Globus pallidus (tissue), 1 donor: ENCODE measurements at regions not wholly inside any gene's neighbourhood (a gene's known extent, or its start where the extent isn't known, plus 50 kb on each side); places are given as distances from the start of the nearest gene placed in this dataset.
"Not testable (repeated sequence)": the region's sequence is repeated elsewhere in the genome, so short reads cannot be mapped to it uniquely, and the experiment has no call there.

Experiments
- DNase-seq: peaks from one replicate; pipeline ENCODE4 v3.0.0-alpha.2; 2015; ENCODE audit warnings: low spot score

DNA sequence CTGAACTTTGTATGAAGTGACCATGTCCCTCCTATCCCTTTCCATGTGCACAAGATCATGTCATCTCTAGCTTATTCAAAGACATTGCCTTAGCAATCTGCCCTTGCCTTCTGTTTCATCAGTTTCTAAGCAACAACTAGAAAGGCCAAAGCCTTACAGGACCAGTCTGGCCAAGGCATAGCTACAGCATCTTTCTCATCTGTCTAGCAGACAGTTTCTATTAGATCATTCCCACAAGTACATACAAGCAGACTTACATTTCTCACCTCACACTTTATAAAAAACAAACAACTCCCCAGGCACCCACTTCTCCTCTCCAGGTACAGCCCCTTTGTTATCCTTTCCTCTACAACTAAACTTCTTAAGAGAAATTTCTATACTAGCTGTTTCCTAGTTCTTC, 188.7 kb upstream of the AADAT start:
- no peak for DNase-seq

- DNase-seq: no peak
Observed at GRCh38 chr4:170274616-170275015, 184.9 kb upstream of the AADAT start.

- DNase-seq: no peak
Observed at GRCh38 chr4:170272959-170273358, 183.2 kb upstream of the AADAT start.

GRCh38 chr4:170271723-170272122, 182.0 kb upstream of the AADAT start:
- no peak for DNase-seq

GRCh38 chr4:170270628-170271027, 180.9 kb upstream of the AADAT start:
- no peak for DNase-seq

DNA sequence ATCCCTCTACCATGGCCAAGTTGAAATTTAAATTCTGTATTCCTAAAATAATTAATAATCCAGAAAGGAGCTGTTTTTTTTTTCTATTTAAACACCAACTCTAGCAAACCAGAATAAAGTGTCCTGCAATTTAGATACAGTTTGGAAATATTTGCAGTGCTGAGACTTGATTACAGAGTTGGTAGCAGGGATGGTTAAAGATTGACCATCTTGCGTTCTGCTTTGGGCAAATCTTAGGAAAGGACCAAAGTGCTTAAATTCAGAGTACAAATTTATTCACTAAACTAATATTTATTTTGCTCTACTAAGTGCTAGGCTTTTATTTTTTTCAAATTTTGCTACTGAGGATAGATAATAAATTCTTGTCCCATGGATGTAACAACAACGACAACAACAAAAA, 180.2 kb upstream of the AADAT start:
- no peak for DNase-seq

GRCh38 chr4:170259631-170260153, 169.9 kb upstream of the AADAT start:
- peak; percentile 72 for DNase-seq

GRCh38 chr4:170256807-170257206, 167.1 kb upstream of the AADAT start:
- no peak for DNase-seq

GRCh38 chr4:170248576-170248975, 158.8 kb upstream of the AADAT start:
- no peak for DNase-seq

DNA sequence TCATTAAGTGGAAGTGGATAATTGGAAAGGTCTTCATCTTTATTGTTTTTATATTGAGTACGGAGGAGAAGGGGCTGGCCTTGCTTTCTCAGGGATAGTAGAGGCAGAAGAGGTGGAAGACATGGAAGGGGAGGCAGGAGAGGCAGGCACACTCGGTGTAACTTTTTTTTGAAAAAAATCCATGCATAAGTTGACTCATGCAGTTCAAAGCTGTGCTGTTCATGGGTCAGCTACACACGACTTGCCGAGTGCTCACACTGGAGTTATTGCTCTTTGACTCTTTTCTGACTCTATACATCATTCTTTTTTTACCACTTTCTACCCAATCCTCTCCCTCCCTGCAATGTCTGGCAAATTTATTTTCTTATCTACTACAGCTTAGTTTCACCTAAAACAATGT, 158.3 kb upstream of the AADAT start:
- DNase-seq: no peak

DNA sequence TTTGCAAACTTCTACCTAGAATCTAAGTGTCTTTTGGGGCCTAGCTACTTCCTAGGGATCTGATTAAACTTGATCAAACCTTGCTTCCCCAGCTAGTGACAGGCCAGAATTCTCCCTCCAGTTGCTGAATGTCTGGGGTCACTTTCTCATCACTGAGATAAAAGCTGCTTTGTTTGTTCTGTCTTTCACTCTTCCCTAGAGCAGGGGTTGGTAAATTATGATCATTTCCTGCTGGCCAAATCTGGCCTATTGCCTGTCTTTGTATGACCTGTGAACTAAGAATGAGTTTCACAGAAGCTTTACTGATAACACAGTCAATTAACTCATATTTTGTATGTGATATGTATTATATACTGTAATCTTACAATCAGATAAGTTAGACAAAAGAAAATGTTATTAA, 157.8 kb upstream of the AADAT start:
- DNase-seq: no peak

- DNase-seq: no peak
Observed at GRCh38 chr4:170243662-170244288, 154.0 kb upstream of the AADAT start.

DNA sequence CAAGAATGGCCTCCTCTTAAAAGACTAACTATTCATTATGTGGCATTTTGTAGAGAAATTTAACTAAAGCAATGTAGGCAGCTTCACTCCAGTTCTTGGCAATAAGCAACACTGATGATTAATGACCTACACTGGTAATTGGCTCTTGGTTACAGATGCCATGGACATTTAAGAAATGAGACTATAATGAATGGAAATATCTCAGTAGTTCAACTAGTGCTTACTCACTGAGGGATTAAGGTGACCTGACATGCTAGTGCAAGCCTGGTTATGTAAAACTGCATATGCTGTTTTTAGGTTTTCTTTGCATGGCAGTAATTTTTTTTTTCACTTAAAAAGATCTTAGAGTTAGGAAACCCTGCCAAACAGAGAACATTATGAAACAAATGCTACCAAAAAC, 152.7 kb upstream of the AADAT start:
- DNase-seq: no peak

GRCh38 chr4:170234800-170235199, 145.0 kb upstream of the AADAT start:
- no peak for DNase-seq

- no peak for DNase-seq
Observed at GRCh38 chr4:170231377-170231776, 141.6 kb upstream of the AADAT start.

DNA sequence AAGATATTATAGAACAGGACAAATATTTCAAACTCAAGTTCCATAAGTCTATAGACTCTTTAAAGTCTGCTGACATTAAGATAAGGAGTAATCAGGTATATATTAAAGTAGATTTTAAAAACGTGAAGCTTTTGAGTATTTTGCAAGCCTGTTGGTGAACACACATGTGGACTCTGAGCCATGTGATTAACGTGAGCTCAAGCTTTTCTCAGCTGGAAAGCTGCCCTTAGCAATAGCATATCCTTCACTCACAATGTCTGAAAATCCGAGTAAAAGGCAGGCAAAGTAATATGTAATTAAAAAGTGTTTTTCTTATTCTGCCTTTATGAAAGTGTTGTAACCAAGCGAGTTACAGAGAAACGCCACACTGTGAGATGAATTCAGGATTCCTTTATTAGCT, 140.5 kb upstream of the AADAT start:
- DNase-seq: no peak

DNA sequence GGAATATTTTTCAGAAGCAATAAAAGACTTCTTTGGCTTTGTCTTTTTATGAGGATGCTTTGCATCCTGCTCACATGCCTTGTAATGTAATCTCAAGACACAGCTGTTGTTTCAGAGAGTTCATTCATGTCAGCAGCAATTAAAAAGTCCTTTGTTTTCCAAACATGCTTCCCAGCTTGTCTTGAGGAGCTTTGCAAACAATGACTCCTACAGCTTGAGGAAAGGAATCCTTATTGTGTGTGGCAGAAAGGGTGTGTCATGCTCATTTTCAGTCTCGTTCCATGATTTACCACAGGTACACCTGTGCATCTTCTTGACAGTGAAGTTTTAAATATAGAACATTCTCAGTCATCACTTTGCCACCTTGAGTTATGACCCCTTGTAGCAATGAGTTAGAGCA, 139.2 kb upstream of the AADAT start:
- no peak for DNase-seq

GRCh38 chr4:170227928-170228327, 138.2 kb upstream of the AADAT start:
- DNase-seq: no peak

DNA sequence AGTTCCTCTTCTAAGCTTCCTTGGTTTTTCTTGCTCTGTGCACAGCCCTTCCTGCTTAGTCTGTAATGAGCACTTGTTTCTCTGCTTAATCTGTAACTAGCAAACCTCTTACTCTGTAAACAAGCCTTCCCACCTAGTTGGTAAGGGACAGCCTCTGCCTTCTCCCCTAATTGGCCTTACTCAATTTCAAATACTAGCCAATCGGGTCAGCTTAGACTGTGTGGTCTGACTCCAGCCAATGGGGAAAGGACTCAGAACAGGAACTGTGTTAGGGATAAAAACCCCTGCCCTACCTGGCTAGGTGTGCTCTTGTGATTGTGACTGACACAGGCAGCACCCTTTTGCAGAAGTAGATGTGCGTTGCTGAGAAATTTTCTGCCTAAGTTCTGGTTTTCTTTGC, 136.5 kb upstream of the AADAT start:
- DNase-seq: no peak

GRCh38 chr4:170214731-170215130, 125.0 kb upstream of the AADAT start:
- no peak for DNase-seq

- no peak for DNase-seq
Observed at GRCh38 chr4:170214101-170214500, 124.3 kb upstream of the AADAT start.

DNA sequence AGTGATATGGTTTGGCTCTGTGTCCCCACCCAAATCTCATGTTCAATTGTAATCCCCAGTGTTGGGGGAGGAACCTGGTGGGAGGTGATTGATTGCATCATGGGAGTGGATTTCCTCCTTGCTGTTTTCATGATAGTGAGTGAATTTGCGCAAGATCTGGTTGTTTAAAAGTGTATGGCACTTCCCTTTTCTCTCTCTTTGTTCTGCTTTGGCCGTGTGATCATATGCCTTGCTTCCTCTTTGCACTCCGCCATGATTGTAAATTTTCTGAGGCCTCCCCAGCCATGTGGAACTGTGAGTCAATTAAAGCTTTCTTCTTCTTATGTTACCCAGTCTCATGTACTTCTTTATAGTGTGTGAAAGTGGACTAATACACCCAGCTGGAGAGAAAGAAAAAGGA, 113.0 kb upstream of the AADAT start:
- DNase-seq: no peak

- no peak for DNase-seq
Observed at GRCh38 chr4:170198747-170199146, 109.0 kb upstream of the AADAT start.

- not testable (repeated sequence) for DNase-seq
Observed at GRCh38 chr4:170194794-170195193, 105.0 kb upstream of the AADAT start.
